ENCODE measurements at regions not wholly inside any gene's neighbourhood (a gene's known extent, or its start where the extent isn't known, plus 50 kb on each side); places are given as distances from the start of the nearest gene placed in this dataset.

DNA sequence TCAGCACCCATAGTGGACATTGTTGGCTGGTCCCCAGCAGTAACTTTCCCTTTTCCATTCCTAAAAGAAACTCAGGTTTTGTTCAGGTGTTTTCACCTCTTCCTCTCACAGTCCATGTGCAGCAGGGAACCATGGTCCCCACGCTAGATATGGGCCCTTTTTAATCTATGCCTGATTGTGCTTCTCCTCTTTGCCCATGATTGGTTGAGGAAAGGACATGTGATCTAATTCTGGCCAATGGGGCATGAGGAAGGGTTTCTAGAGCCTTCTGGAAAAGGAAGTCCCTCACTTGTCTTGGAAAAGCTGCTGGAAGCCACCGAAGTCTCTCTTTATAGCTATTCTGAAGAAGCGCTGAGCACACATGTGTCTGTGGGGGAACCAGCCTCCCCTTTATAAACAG, 330.7 kb downstream of the ACTR3B start:
- H3K36me3 ChIP-seq (replicated peaks in 1 of 2; ENCODE audit: control insufficient read depth in 1 of 2, insufficient read depth in 2 of 2, low read length in 2 of 2), result no peaks in the 10 kb centered on the region
- Mint-ChIP-seq H3K4me3 (no peak overlapping the region), H3K27me3 (ENCODE audit: low read depth in 3 of 3) (peaks cover 0 to 1% (median 0%) of the 10 kb centered on the region in 3 donors), H3K36me3 (no peaks in the 10 kb centered on the region), H3K9me3 (peaks cover 5 to 26% (median 13%) of the 10 kb centered on the region in 7 donors), H3K4me1 (no peaks in the 10 kb centered on the region), H3K27ac (no peak overlapping the region)
- H3K27me3 ChIP-seq (ENCODE audit: control insufficient read depth in 2 of 2, insufficient read depth in 2 of 2, low read length in 2 of 2), result no peaks in the 10 kb centered on the region
- H3K27ac ChIP-seq (ENCODE audit: low read depth in 1 of 2, low read length in 2 of 2), result no peak overlapping the region
- no peak overlapping the region for H3K4me3 ChIP-seq (replicated peaks in 1 of 3; ENCODE audit: low read depth in 2 of 3, low read length in 3 of 3)
- no peak for DNase-seq
- H3K4me2 ChIP-seq (replicated peaks; ENCODE audit: extremely low read depth, low read length, poor library complexity, severe bottlenecking), result no peak overlapping the region
- no peaks in the 10 kb centered on the region for H4K20me1 ChIP-seq (ENCODE audit: insufficient read depth, low read length)
- H3K79me2 ChIP-seq (ENCODE audit: insufficient read depth, low read length), result no peaks in the 10 kb centered on the region
- peaks cover 15 to 21% of the 10 kb centered on the region in 2 donors for H3K9me3 ChIP-seq (replicated peaks in 1 of 2; ENCODE audit: control insufficient read depth in 1 of 2, insufficient read depth in 1 of 2, low read length in 2 of 2)
- WGBS (ENCODE audit: insufficient coverage), result no CpG with 5 or more reads among the region's 3 CpGs
- intact Hi-C loops (cut with micrococcal nuclease), result no loop called here
- no peak overlapping the region for H2AFZ ChIP-seq (ENCODE audit: insufficient read depth, low read depth, low read length, poor library complexity, severe bottlenecking)
- TF ChIP-seq, protein P1, sequence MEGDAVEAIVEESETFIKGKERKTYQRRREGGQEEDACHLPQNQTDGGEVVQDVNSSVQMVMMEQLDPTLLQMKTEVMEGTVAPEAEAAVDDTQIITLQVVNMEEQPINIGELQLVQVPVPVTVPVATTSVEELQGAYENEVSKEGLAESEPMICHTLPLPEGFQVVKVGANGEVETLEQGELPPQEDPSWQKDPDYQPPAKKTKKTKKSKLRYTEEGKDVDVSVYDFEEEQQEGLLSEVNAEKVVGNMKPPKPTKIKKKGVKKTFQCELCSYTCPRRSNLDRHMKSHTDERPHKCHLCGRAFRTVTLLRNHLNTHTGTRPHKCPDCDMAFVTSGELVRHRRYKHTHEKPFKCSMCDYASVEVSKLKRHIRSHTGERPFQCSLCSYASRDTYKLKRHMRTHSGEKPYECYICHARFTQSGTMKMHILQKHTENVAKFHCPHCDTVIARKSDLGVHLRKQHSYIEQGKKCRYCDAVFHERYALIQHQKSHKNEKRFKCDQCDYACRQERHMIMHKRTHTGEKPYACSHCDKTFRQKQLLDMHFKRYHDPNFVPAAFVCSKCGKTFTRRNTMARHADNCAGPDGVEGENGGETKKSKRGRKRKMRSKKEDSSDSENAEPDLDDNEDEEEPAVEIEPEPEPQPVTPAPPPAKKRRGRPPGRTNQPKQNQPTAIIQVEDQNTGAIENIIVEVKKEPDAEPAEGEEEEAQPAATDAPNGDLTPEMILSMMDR (IDR thresholded peaks at IDR 0.05), result no peak
- no peaks in the 10 kb centered on the region for H3K4me1 ChIP-seq (ENCODE audit: control insufficient read depth in 1 of 2, insufficient read depth in 2 of 2, low read length in 2 of 2)
- no peak overlapping the region for H3K9ac ChIP-seq (ENCODE audit: insufficient read depth, low read length, poor library complexity, severe bottlenecking)

DNA sequence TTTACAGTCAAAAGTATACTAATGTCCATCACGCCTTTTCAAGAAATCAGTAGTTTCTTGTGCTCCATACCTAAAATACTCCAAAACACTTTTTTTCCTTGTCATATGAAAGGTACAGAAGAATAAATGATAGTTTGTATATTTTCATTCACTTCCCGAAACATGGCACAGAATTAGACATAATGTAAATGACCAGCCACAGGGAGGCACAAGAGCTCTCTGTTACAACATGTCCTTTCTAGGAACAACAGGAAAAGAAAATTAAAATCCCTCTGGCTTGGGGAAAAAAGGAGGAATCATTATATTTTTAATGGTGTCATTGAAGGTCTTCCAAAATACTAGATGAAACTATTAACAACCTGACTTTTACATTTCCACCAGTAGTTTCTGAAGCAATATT, 331.2 kb downstream of the ACTR3B start:
- H3K9me3 ChIP-seq (replicated peaks in 1 of 2; ENCODE audit: control insufficient read depth in 1 of 2, insufficient read depth in 1 of 2, low read length in 2 of 2), result peaks cover 15 to 20% of the 10 kb centered on the region in 2 donors
- WGBS (ENCODE audit: insufficient coverage), result no CpG with 5 or more reads among the region's 2 CpGs

More for the DNA sequence above, 331.2 kb downstream of the ACTR3B start:
- Histone ChIP-seq H3K4me3 (replicated peaks in 1 of 3; ENCODE audit: low read depth in 2 of 3, low read length in 3 of 3) (no peak overlapping the region), H2AFZ (ENCODE audit: insufficient read depth, low read depth, low read length, poor library complexity, severe bottlenecking) (no peak overlapping the region), H4K20me1 (ENCODE audit: insufficient read depth, low read length) (no peaks in the 10 kb centered on the region), H3K36me3 (replicated peaks in 1 of 2; ENCODE audit: control insufficient read depth in 1 of 2, insufficient read depth in 2 of 2, low read length in 2 of 2) (no peaks in the 10 kb centered on the region), H3K27ac (ENCODE audit: low read depth in 1 of 2, low read length in 2 of 2) (no peak overlapping the region), H3K27me3 (ENCODE audit: control insufficient read depth in 2 of 2, insufficient read depth in 2 of 2, low read length in 2 of 2) (no peaks in the 10 kb centered on the region), H3K4me2 (replicated peaks; ENCODE audit: extremely low read depth, low read length, poor library complexity, severe bottlenecking) (no peak overlapping the region), H3K4me1 (ENCODE audit: control insufficient read depth in 1 of 2, insufficient read depth in 2 of 2, low read length in 2 of 2) (no peaks in the 10 kb centered on the region), H3K79me2 (ENCODE audit: insufficient read depth, low read length) (no peaks in the 10 kb centered on the region), H3K9ac (ENCODE audit: insufficient read depth, low read length, poor library complexity, severe bottlenecking) (no peak overlapping the region)
- H3K27me3 Mint-ChIP-seq (ENCODE audit: low read depth in 3 of 3), result peaks cover 0 to 1% (median 0%) of the 10 kb centered on the region in 3 donors
- no peak overlapping the region for H3K27ac Mint-ChIP-seq
- H3K9me3 Mint-ChIP-seq, result peaks cover 5 to 26% (median 13%) of the 10 kb centered on the region in 7 donors
- intact Hi-C loops (cut with micrococcal nuclease), result no loop called here
- H3K4me3 Mint-ChIP-seq, result no peak overlapping the region
- no peak for DNase-seq
- TF ChIP-seq, protein P1 (IDR thresholded peaks at IDR 0.05), result no peak
- H3K36me3 Mint-ChIP-seq, result no peaks in the 10 kb centered on the region
- no peaks in the 10 kb centered on the region for H3K4me1 Mint-ChIP-seq

Data from CD14-positive monocyte (primary cell).